ENCODE measurements at regions not wholly inside any gene's neighbourhood (a gene's known extent, or its start where the extent isn't known, plus 50 kb on each side); places are given as distances from the start of the nearest gene placed in this dataset.
"Not testable (repeated sequence)": the region's sequence is repeated elsewhere in the genome, so short reads cannot be mapped to it uniquely, and the experiment has no call there.

DNA sequence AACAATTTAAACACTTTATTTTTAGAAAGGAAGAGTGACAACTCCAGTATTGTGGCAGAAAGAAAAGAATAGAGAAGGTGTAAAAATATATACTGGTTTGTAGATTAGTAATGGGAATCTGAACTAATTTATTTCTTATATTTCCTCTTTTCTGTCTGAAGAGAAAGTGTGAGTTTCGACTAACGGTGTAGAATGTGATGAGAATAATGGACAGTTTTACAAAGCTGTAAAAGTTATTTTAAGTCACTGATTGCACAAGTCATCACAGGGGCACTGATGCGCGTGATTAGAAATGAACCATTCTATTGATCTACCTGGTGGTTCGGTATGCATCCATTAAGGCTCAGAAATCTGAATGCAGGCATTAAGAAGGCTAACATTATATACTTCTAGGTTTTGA, 158.5 kb upstream of the ATXN7L3B start:
- TF ChIP-seq POLR2A (IDR thresholded peaks at IDR 0.05; ENCODE audit: low read length) (no peak), GATA1 (IDR thresholded peaks at IDR 0.05; ENCODE audit: low read depth, low read length) (no peak)
- no peak for DNase-seq

DNA sequence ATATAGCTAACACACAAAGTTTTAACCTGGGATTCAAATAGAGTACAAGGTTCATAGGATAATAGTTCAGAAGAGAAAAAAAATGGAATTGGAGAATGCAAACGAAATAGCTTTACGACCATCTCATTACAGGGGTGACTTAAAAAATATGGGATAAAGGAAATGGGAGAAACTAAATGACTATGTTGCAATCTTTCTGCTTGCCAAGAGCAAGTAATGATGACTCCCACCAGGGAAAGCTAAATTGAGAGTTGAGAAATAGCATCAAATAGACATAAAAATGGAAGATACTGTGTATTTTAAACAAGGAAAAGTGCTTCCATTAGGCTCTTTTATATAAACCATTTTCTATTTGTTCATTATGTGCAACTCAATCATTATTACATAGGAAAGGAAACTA, 155.7 kb upstream of the ATXN7L3B start:
- no peak for TF ChIP-seq GATA1 (IDR thresholded peaks at IDR 0.05; ENCODE audit: low read depth, low read length)
- no peak for DNase-seq

DNA sequence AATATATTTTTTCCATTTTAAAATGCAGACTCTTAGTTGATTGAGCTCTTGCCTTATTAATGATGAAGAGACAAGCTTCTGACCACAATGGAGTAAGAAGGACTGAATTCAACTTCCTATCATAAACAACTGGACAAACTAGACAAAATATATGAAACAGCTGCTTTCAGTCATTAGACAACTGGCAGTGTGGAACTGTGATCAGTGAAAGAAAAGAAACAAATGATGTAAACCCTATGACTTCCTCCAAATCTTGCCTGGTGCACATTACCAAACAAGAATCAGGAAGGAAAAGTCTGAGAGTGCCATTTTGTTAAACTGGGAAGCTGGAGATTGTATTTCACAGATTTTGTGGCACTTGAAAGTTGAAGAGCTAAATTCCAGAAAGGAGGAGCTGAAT, 154.7 kb upstream of the ATXN7L3B start:
- DNase-seq = no peak
- TF ChIP-seq POLR2A (IDR thresholded peaks at IDR 0.05; ENCODE audit: low read length) (no peak), GATA1 (IDR thresholded peaks at IDR 0.05; ENCODE audit: low read depth, low read length) (no peak)

DNA sequence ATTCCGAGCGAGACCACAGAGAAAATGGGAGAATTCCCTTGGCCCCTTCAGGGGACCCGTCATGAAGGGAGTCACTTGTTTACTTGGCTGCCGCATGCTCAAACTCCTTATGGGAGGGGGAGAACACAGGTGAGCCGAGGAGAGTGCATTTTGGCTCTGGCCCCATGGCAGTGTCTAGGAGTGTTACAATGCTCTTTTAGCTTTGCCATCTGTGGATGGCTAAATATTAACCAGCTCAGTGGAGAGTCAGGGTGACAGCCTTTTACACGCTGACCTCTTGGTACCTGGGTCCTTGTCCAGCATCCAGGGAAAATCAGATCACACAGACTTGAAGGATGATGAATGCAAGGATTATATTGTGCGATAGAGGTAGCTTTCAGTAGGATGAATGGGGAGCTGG, 146.4 kb upstream of the ATXN7L3B start:
- TF ChIP-seq GATA1 (IDR thresholded peaks at IDR 0.05; ENCODE audit: low read depth, low read length) (no peak), POLR2A (IDR thresholded peaks at IDR 0.05; ENCODE audit: low read length) (no peak)

DNA sequence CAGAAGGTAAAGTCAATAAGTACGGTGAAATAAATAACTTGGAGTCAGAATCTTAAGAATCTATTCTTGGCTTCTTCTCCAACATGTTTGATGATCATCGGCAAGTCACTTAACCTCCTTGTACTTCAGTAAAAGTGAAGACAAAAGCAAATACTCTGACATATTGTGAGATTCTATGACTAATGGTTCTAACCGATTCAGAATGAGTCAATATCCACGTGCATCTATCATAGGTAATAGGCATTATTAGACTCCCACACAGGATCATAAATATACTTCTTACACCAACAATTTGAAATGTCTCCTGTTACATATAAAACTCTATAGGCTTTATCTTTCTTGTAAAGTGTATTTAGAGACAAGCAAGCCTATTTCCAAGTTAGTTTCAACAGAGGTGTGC, 144.4 kb upstream of the ATXN7L3B start:
- no peak for TF ChIP-seq POLR2A (IDR thresholded peaks at IDR 0.05; ENCODE audit: low read length)
- no peak for TF ChIP-seq GATA1 (IDR thresholded peaks at IDR 0.05; ENCODE audit: low read depth, low read length)
- DNase-seq = no peak

More for the DNA sequence above, 146.4 kb upstream of the ATXN7L3B start:
- no peak for DNase-seq

DNA sequence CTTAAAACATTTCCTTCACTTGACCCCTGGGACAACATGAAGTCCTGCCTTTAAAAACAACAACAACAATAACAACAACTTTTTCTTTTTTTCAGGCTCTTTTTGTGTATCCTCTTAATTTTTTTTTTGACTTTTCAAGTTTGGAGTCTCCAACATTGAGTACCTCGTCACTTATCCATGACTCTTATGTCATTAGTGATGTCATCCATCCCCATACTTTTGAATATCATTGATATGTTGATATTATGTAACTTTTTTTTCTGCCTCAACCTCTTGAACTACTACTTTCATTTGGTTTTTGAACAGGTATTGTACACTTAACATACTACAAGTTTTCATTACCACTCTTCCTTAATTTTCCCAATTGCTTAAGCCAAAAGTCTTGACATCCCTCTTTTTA, 143.0 kb upstream of the ATXN7L3B start:
- TF ChIP-seq POLR2A (IDR thresholded peaks at IDR 0.05; ENCODE audit: low read length) (no peak), GATA1 (IDR thresholded peaks at IDR 0.05; ENCODE audit: low read depth, low read length) (no peak)
- no peak for DNase-seq

DNA sequence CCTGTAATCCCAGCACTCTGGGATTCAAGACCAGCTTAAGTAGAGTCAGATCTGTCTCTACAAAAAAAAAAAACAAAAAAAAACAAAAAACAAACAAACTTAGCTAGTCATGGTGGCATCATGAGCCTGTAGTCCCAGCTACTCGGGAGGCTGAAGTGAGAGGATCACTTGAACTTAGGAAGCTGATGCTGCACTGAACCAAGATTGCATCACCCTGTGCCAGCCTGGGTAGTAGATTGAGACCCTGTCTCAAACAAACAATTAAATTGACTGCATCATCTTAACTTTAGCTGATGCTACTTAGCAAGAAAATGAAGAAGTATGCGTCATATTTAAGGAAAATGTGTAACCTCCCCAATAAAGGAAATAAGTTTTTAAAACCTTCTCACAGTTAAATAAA, 136.6 kb upstream of the ATXN7L3B start:
- TF ChIP-seq GATA1 (IDR thresholded peaks at IDR 0.05; ENCODE audit: low read depth, low read length) (no peak), POLR2A (IDR thresholded peaks at IDR 0.05; ENCODE audit: low read length) (no peak)

DNA sequence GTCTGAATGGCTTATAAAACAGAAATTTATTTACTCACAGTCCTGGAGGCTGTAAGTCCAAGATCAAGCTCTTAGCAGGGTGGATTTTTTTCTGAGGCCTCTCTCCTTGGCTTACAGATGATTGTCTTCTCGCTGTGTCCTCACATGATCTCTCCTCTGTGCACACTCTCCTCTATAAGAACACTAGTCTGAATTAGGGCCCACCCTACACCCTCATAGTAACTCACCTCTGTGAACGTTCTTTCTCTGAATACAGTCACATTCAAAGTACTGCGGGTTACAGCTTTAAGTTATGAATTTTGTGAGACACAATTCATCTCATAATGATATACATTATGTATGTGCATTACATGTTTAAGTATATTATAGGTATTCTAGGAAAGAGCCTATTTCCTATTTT, 135.7 kb upstream of the ATXN7L3B start:
- DNase-seq = no peak
- no peak for TF ChIP-seq POLR2A (IDR thresholded peaks at IDR 0.05; ENCODE audit: low read length)

More for the DNA sequence above, 136.6 kb upstream of the ATXN7L3B start:
- no peak for DNase-seq

DNA sequence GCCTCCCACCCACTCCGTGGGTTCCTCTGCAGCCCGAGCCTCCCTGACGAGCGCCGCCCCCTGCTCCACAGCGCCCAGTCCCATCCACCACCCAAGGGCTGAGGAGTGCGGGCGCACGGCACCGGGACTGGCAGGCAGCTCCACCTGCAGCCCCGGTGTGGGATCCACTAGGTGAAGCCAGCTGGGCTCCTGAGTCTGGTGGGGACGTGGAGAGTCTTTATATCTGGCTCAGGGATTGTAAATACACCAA, 134.5 kb upstream of the ATXN7L3B start:
- DNase-seq = not testable (repeated sequence)

DNA sequence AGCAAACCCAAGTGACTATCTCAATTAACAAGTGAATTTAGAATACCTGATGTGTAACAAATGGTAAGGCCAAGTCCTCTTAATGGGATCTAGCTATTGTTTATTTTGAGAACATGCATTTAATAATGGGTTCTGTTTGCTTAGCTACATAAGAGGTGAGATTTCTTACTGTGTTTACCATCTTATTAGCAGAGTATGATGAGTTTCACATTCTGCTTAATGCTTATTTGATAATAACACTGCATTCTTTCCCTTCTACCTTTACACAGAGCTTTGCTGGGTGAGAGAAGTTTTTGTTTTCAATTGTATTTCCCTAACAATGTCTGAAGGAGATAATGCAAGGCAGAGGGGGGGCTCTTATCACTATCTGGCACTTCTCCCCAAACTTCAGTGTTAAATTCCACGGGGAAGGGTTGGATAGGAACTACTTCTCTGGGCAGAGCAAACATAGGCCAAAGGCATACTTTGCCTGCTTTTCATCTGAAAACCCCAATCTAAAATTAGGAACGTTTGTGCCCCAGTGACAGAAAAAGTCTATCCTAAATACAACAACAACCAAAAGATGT, 129.0 kb upstream of the ATXN7L3B start:
- TF ChIP-seq POLR2A (IDR thresholded peaks at IDR 0.05; ENCODE audit: low read length) (no peak), GATA1 (IDR thresholded peaks at IDR 0.05; ENCODE audit: low read depth, low read length) (no peak)
- DNase-seq = no peak

DNA sequence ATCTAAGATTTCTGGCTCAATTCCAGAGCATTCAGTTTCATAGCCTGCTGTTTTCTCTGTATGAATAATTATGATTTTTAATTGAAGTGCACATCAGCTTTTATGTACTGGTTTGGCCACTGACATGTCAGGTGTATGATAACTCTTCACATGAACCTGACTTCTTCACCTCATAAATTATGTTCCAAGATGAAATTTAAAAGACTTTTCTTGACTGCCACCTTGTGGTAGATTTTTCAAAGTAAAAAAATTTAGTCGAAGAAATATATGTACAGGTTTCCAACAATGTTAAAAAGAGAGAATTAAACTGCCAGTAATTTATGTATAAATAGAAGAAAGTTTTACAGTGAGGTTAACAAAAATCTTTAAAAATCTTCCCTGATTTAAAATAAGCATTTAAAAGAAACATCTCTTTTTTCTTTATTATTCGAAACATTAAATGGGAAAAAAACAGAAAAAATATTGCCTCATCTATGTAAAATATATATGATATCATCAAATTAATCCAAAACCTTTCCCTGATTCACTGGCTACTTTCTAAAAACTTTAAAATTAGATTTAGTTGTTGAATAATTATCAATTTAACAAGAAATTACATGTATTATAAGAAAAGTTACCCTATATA, 124.9 kb upstream of the ATXN7L3B start:
- peak in 1 of 2 experiments; percentile 26 for DNase-seq

DNA sequence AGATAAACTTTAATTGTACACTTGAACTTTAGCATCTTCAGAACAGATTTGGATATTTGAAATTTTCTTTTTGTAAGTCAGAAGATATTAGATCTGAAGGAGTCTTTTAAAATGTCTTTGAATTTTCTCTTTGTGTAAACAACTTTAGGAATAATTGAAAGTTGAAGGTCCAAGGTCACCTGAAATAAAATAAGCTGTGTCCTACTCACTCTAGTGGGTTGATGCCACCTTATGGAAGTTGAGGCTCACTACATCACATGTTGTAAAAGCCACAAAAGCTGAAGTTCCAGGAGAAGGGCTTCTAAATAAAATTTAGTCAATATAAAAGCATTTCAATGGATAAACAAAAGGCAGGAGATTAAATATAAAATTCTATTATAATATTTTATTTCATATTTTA, 122.0 kb upstream of the ATXN7L3B start:
- TF ChIP-seq GATA1 (IDR thresholded peaks at IDR 0.05; ENCODE audit: low read depth, low read length) (no peak), POLR2A (IDR thresholded peaks at IDR 0.05; ENCODE audit: low read length) (no peak)
- DNase-seq = peak; percentile 1 to 26

More for the DNA sequence above, 124.9 kb upstream of the ATXN7L3B start:
- no peak for TF ChIP-seq POLR2A (IDR thresholded peaks at IDR 0.05; ENCODE audit: low read length)
- TF ChIP-seq GATA1 (IDR thresholded peaks at IDR 0.05; ENCODE audit: low read depth, low read length) = no peak

DNA sequence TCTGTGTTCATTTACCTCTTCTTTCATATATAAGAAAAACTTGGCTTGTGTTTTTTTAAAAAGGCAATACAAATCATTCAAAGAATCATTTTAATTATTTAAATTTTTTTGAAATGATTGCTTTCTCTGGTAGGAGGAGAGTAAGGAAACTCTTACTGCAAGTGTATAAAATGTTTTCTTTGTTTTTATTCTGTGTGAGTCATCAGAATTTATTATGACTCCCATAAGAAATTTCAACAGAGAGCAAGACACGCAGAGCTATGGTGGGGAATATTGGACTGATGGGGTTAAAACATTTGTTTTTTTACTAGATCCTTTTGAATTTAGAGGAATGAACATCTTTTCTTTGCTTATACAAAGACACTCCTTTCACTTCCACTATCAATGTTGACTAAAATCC, 119.1 kb upstream of the ATXN7L3B start:
- TF ChIP-seq GATA1 (IDR thresholded peaks at IDR 0.05; ENCODE audit: low read depth, low read length) = no peak
- no peak for TF ChIP-seq POLR2A (IDR thresholded peaks at IDR 0.05; ENCODE audit: low read length)
- DNase-seq = no peak

DNA sequence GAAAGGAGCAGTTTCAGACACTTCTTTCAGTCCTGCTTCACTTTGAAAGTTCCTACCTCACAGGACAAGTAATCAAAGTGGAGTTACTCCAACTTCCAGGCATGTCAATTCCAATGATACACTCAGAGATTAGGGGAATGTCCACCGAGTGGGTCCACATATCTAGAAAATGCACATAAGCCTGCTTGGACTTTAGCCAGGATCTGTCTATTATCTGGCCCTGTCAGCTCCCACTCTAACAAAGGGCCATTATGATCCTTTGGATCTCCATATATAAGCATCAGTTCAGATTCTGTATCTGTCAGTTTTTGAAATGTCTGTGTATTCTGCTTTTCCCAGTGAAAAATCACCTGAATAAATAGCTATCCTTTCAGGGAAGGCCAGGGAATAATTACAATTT, 112.9 kb upstream of the ATXN7L3B start:
- no peak for TF ChIP-seq POLR2A (IDR thresholded peaks at IDR 0.05; ENCODE audit: low read length)
- no peak for TF ChIP-seq GATA1 (IDR thresholded peaks at IDR 0.05; ENCODE audit: low read depth, low read length)
- DNase-seq = peak in 1 of 2 experiments; percentile 2

DNA sequence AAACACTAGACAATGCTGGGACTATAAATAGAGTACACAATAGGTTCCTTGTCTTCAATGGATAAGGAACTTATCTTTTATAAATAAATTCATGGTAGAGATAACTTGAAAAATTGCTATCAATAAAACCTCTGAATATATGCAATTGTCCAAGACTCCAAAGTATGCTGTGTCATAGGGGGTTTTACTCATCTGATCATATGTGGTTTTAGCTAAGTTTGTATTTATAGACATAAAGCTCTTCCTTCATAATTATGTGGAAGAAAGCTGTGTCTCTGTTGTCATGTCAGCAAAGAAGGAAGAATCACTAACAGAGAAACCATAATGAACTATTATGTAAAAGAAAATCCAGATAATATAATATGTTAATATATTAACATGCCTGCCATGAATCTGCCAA, 111.5 kb upstream of the ATXN7L3B start:
- DNase-seq = no peak
- TF ChIP-seq POLR2A (IDR thresholded peaks at IDR 0.05; ENCODE audit: low read length) = no peak
- no peak for TF ChIP-seq GATA1 (IDR thresholded peaks at IDR 0.05; ENCODE audit: low read depth, low read length)

DNA sequence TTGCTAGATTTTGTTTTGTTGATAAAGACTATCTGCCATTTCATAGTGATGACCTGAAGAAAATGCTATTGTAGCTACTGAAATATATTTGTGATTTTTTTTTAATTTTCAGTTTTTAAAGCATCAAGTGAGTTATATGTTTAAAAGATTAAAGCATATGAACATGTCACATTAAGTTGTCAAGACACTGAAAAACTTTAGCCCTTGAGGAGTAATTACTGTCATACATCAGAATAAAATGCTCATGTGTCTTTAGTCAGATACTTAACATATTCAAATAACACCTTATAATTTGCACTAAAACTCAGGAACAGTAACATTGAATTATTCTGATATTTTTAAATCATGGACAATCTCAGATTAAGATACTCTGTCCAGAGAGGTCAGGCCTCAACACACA, 108.1 kb upstream of the ATXN7L3B start:
- TF ChIP-seq GATA1 (IDR thresholded peaks at IDR 0.05; ENCODE audit: low read depth, low read length) (no peak), POLR2A (IDR thresholded peaks at IDR 0.05; ENCODE audit: low read length) (no peak)

More for the DNA sequence above, 108.1 kb upstream of the ATXN7L3B start:
- no peak for DNase-seq

All from erythroblast (primary cell).